ENCODE measurements at regions not wholly inside any gene's neighbourhood (a gene's known extent, or its start where the extent isn't known, plus 50 kb on each side); places are given as distances from the start of the nearest gene placed in this dataset.

- TF ChIP-seq, protein P1, sequence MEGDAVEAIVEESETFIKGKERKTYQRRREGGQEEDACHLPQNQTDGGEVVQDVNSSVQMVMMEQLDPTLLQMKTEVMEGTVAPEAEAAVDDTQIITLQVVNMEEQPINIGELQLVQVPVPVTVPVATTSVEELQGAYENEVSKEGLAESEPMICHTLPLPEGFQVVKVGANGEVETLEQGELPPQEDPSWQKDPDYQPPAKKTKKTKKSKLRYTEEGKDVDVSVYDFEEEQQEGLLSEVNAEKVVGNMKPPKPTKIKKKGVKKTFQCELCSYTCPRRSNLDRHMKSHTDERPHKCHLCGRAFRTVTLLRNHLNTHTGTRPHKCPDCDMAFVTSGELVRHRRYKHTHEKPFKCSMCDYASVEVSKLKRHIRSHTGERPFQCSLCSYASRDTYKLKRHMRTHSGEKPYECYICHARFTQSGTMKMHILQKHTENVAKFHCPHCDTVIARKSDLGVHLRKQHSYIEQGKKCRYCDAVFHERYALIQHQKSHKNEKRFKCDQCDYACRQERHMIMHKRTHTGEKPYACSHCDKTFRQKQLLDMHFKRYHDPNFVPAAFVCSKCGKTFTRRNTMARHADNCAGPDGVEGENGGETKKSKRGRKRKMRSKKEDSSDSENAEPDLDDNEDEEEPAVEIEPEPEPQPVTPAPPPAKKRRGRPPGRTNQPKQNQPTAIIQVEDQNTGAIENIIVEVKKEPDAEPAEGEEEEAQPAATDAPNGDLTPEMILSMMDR (IDR thresholded peaks at IDR 0.05; ENCODE audit: low read length) = no peak
- TF ChIP-seq EZH2 (IDR thresholded peaks at IDR 0.05; ENCODE audit: borderline replicate concordance, low read length) = no peak
Observed at GRCh38 chr10:117647306-117647705, 104.8 kb downstream of the EMX2 start.

All from OCI-LY1 (cell line).